H9 (cell line): ENCODE measurements at regions not wholly inside any gene's neighbourhood (a gene's known extent, or its start where the extent isn't known, plus 50 kb on each side); places are given as distances from the start of the nearest gene placed in this dataset.

Experiments
- DNase-seq: peaks from one replicate; pipeline ENCODE4 v3.0.0-alpha.2; 2017
- H2AFZ ChIP-seq: one replicate; pipeline ENCODE4 v1.6.1; 2013; ENCODE audit warnings: mild to moderate bottlenecking, low read length, control low read depth, moderate library complexity
- H2AK5ac ChIP-seq: 2 replicates; pipeline ENCODE4 v1.6.1; 2013; ENCODE audit warnings: low read length, control low read depth, mixed read lengths; ENCODE audit not compliant: insufficient read length
- H2BK120ac ChIP-seq: one replicate; pipeline ENCODE4 v1.6.1; 2013; ENCODE audit warnings: low read depth, mild to moderate bottlenecking, low read length, control low read depth, inconsistent platforms; ENCODE audit not compliant: poor library complexity, severe bottlenecking
- H2BK12ac ChIP-seq: 2 replicates; pipeline ENCODE4 v1.6.1; 2013; ENCODE audit warnings: low read length, control low read depth, mixed read lengths, low read depth; ENCODE audit not compliant: insufficient read length
- H2BK15ac ChIP-seq: 2 replicates; pipeline ENCODE4 v1.6.1; 2013; ENCODE audit warnings: low read depth, low read length, control low read depth
- H2BK20ac ChIP-seq: one replicate; pipeline ENCODE4 v1.6.1; 2013; ENCODE audit warnings: low read depth, mild to moderate bottlenecking, low read length, control low read depth, inconsistent platforms; ENCODE audit not compliant: poor library complexity, severe bottlenecking
- H2BK5ac ChIP-seq: 2 replicates; pipeline ENCODE4 v1.6.1; 2013; ENCODE audit warnings: low read length, control low read depth, mixed read lengths; ENCODE audit not compliant: insufficient read length
- H3K14ac ChIP-seq: 2 replicates; pipeline ENCODE4 v1.6.1; 2013; ENCODE audit warnings: low read length, control low read depth; ENCODE audit not compliant: insufficient read depth
- H3K18ac ChIP-seq: 2 replicates; pipeline ENCODE4 v1.6.1; 2013; ENCODE audit warnings: low read depth, mild to moderate bottlenecking, mixed read lengths, low read length, control low read depth; ENCODE audit not compliant: insufficient read length
- H3K23ac ChIP-seq: 2 replicates; pipeline ENCODE4 v1.6.1; 2013; ENCODE audit warnings: low read length, control low read depth, mixed read lengths, low read depth; ENCODE audit not compliant: insufficient read length
- H3K23me2 ChIP-seq: 2 replicates; pipeline ENCODE4 v1.6.1; 2013; ENCODE audit warnings: low read depth, mild to moderate bottlenecking, mixed read lengths, low read length, control low read depth; ENCODE audit not compliant: insufficient read length, poor library complexity, severe bottlenecking
- H3K27ac ChIP-seq: 2 replicates; pipeline ENCODE4 v1.5.1; 2013; ENCODE audit warnings: low read length, control low read depth, mixed read lengths, low read depth; ENCODE audit not compliant: insufficient read length
- H3K27me3 ChIP-seq: 2 replicates; pipeline ENCODE4 v1.6.1; 2013; ENCODE audit warnings: low read length, control low read depth, inconsistent platforms; ENCODE audit not compliant: insufficient read depth
- H3K4ac ChIP-seq: 2 replicates; pipeline ENCODE4 v1.6.1; 2013; ENCODE audit warnings: low read depth, mild to moderate bottlenecking, control low read depth, inconsistent platforms, low read length, moderate library complexity
- H3K4me1 ChIP-seq: 2 replicates; pipeline ENCODE4 v1.6.1; 2013; ENCODE audit warnings: low read length, control low read depth, inconsistent platforms; ENCODE audit not compliant: insufficient read depth
- H3K4me2 ChIP-seq: 2 replicates; pipeline ENCODE4 v1.6.1; 2013; ENCODE audit warnings: low read length, control low read depth, mixed read lengths; ENCODE audit not compliant: insufficient read length, insufficient read depth
- H3K56ac ChIP-seq: 2 replicates; pipeline ENCODE4 v1.6.1; 2013; ENCODE audit warnings: low read depth, mild to moderate bottlenecking, mixed read lengths, low read length, control low read depth; ENCODE audit not compliant: insufficient read length
- H3K79me1 ChIP-seq: 2 replicates; pipeline ENCODE4 v1.6.1; 2013; ENCODE audit warnings: low read depth, mild to moderate bottlenecking, moderate library complexity, low read length, control low read depth, inconsistent platforms; ENCODE audit not compliant: insufficient read depth, poor library complexity, severe bottlenecking
- H3K79me2 ChIP-seq: 2 replicates; pipeline ENCODE4 v1.6.1; 2013; ENCODE audit warnings: low read length, control low read depth, inconsistent platforms; ENCODE audit not compliant: insufficient read depth
- H3K9ac ChIP-seq: 2 replicates; pipeline ENCODE4 v1.6.1; 2013; ENCODE audit warnings: low read length, control low read depth, mixed read lengths; ENCODE audit not compliant: insufficient read length; ENCODE audit errors: extremely low read depth
- H3K9me3 ChIP-seq: one replicate; pipeline ENCODE4 v1.6.1; 2013; ENCODE audit warnings: low read depth, low read length, inconsistent platforms; ENCODE audit not compliant: control insufficient read depth
- H3T11ph ChIP-seq: one replicate; pipeline ENCODE4 v1.6.1; 2013; ENCODE audit warnings: mild to moderate bottlenecking, low read length, control low read depth, inconsistent platforms
- H4K20me1 ChIP-seq: one replicate; pipeline ENCODE4 v1.6.1; 2013; ENCODE audit not compliant: control insufficient read depth, insufficient read length, insufficient read depth
- H4K5ac ChIP-seq: 2 replicates; pipeline ENCODE4 v1.6.1; 2013; ENCODE audit warnings: low read depth, mild to moderate bottlenecking, mixed read lengths, low read length, control low read depth; ENCODE audit not compliant: insufficient read length
- H4K8ac ChIP-seq: replicated peaks from 2 replicates; pipeline ENCODE4 v1.6.1; 2013; ENCODE audit warnings: low read length, control low read depth, mixed read lengths, low read depth; ENCODE audit not compliant: insufficient read length
- H4K91ac ChIP-seq: 2 replicates; pipeline ENCODE4 v1.6.1; 2013; ENCODE audit warnings: low read depth, mild to moderate bottlenecking, moderate library complexity, mixed read lengths, low read length, control low read depth; ENCODE audit not compliant: insufficient read length
- H3K27ac Mint-ChIP-seq, 3 experiments: 2 replicates in 2 of 3; 3 replicates in 1 of 3; pipeline ENCODE4 v1.8.0; 2020 to 2021; ENCODE audit warnings: mixed read lengths in 3 of 3, mild to moderate bottlenecking in 1 of 3, moderate library complexity in 1 of 3
- H3K27me3 Mint-ChIP-seq: 2 replicates; pipeline ENCODE4 v1.8.0; 2021; ENCODE audit warnings: low read depth, mild to moderate bottlenecking, moderate library complexity, mixed read lengths
- H3K36me3 Mint-ChIP-seq, 3 experiments: 2 replicates in 2 of 3; 3 replicates in 1 of 3; pipeline ENCODE4 v1.8.0; 2020 to 2021; ENCODE audit warnings: low read depth in 3 of 3, mixed read lengths in 3 of 3; ENCODE audit not compliant: insufficient read depth in 1 of 3
- H3K4me1 Mint-ChIP-seq, 2 experiments: 2 replicates each; pipeline ENCODE4 v1.8.0; 2020; ENCODE audit warnings: mixed read lengths in 2 of 2
- H3K4me3 Mint-ChIP-seq, 2 experiments: 2 replicates in 1 of 2; 3 replicates in 1 of 2; pipeline ENCODE4 v1.8.0; 2020 to 2021; ENCODE audit warnings: mild to moderate bottlenecking in 2 of 2, mixed read lengths in 2 of 2, moderate library complexity in 1 of 2
- H3K9me3 Mint-ChIP-seq, 2 experiments: 2 replicates in 1 of 2; 3 replicates in 1 of 2; pipeline ENCODE4 v1.8.0; 2020; ENCODE audit warnings: mild to moderate bottlenecking in 2 of 2, mixed read lengths in 2 of 2, moderate library complexity in 1 of 2
- CTCF ChIP-seq: fragments of 200-600 bp; sonication (generic); conservative IDR thresholded peaks from 3 replicates; pipeline ENCODE4 v1.8.0; 2021; ENCODE audit warnings: antibody characterized with exemption, mild to moderate bottlenecking

DNA sequence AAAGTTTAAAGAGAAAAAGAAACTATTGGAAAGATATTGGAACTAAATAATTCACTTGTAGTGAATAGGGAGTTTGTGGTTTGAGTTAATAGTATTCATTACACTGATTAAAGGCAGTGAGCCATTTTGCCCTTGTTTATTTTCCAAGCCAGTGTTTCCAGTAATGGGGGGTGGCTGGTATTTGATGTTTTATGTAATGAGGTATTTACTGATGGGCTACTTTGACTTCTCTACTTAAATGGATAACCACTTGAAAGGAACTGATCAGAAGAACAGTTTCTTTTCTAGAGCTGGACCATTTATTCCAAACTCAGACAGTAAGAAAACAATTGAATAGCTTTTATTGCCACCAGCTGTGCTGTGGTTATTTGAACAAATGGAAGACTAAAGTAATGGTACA lies 227.0 kb upstream of the HDAC9 start:
- H3K56ac ChIP-seq, result no peak overlapping the region
- no peak overlapping the region for H2AFZ ChIP-seq
- H4K8ac ChIP-seq, result no peak overlapping the region
- no peak overlapping the region for H3K27ac Mint-ChIP-seq
- H3K9me3 ChIP-seq, result no peaks in the 10 kb centered on the region
- H2BK120ac ChIP-seq, result no peak overlapping the region
- no peaks in the 10 kb centered on the region for H3K36me3 Mint-ChIP-seq
- H3K4me3 Mint-ChIP-seq, result no peak overlapping the region
- H3K14ac ChIP-seq, result no peak overlapping the region
- H3K23me2 ChIP-seq, result no peaks in the 10 kb centered on the region
- H3K9me3 Mint-ChIP-seq, result no peaks in the 10 kb centered on the region
- no peak overlapping the region for H2BK12ac ChIP-seq
- H2BK20ac ChIP-seq, result no peak overlapping the region
- H3K27me3 ChIP-seq, result no peaks in the 10 kb centered on the region
- no peak overlapping the region for H3K18ac ChIP-seq
- no peaks in the 10 kb centered on the region for H3K27me3 Mint-ChIP-seq
- H3K79me1 ChIP-seq, result no peaks in the 10 kb centered on the region
- H3K4me1 ChIP-seq, result no peaks in the 10 kb centered on the region
- no peak overlapping the region for H3K4ac ChIP-seq
- H3K27ac ChIP-seq, result no peak overlapping the region
- H4K20me1 ChIP-seq, result no peaks in the 10 kb centered on the region
- H3K4me2 ChIP-seq, result no peak overlapping the region
- H2BK15ac ChIP-seq, result no peak overlapping the region
- no peak overlapping the region for H3K9ac ChIP-seq
- no peaks in the 10 kb centered on the region for H3K79me2 ChIP-seq
- no peak for DNase-seq
- no peak overlapping the region for H2AK5ac ChIP-seq
- H3K4me1 Mint-ChIP-seq, result no peaks in the 10 kb centered on the region
- H2BK5ac ChIP-seq, result no peak overlapping the region
- H4K5ac ChIP-seq, result no peak overlapping the region
- H3K23ac ChIP-seq, result no peak overlapping the region
- H3T11ph ChIP-seq, result no peak overlapping the region
- no peak overlapping the region for H4K91ac ChIP-seq
- no peak for TF ChIP-seq CTCF
